Urothelium cell line (cell line): ENCODE measurements at regions not wholly inside any gene's neighbourhood (a gene's known extent, or its start where the extent isn't known, plus 50 kb on each side); places are given as distances from the start of the nearest gene placed in this dataset.

Experiments used
- DNase-seq: peaks from one replicate; pipeline ENCODE4 v3.0.0; 2011; ENCODE audit warnings: low spot score, mixed read lengths
- FAIRE-seq: peaks from 2 replicates; lab custom pipeline; 2011; peaks lifted over from hg19 to GRCh38; lab: Jason Lieb, UNC

DNA sequence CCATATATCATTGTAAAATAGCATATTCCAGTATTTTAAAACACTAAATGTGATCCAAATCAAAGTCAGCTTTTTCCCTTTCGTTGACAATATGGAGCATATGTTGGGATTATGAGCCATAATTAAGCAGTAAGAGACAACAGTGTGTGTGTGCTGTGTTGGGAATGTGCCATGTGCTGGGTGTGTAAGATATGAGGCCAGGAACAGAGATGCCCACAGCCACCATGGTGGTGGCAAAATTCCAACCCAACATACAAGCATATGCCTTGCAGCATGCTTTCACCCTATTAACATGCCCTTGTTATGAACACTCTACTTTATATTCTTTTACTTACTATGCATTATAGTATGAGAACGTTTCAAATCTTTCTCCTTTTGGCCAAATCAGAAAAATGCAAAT is 1560.4 kb upstream of the TENM3 start:
- no peak for FAIRE-seq

DNA sequence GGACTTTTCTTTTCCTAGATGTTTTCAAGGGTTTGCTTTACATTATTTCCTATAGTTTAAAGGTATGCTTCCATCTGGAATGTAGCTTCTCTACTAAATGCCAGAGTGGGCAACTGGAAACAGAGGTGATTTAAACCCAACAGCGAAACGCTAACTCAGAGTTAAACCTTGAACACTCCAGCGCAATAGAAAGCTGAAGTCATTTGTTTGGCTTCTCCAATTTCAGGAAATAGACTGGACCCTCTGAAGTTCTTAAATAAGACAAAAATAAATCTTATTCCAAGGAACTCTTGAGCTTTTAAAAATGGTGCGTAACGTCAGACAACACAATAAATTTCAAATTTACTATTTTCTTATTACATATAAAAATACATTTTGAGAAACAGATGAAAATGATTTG is 1560.0 kb upstream of the TENM3 start:
- DNase-seq (no peak), FAIRE-seq (no peak)

More for the DNA sequence above, 1560.4 kb upstream of the TENM3 start:
- DNase-seq = no peak

DNA sequence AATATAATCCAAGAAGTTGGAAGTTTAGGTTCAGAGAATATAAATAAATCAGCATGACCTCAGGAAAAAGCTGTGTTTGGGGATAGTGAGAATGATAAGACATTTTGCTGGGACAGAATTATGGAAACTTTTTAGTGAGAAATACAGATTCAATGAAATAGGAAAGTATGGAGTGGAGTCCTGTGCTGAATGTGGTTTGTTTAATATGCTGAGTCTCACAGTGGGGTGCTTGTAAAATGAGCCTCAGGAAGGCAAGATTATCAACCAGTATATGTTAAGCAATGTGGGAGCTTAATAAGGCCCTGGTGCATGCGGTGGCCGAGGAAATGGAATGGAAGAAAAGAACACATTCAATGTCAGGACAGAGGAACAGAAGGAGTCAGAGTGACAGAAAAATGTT is 1554.7 kb upstream of the TENM3 start:
- FAIRE-seq (no peak), DNase-seq (no peak)

DNA sequence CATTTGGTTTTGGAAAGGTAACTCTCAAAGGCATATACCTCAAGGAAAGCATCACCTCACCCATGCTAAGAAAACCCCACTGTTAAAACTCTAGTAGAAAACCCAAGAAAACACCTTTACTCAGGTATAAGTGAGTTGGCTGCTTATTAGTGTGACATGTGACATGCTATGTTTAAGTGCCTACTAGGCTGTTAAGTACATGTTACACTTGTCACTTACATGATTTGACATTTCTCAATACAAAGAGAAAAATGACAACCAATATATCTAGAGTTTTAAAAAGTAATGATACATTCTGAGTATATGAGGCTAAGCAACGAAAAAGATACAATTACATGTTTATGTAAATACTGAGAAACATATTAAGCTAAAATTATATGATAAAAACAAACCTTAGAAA is 1548.3 kb upstream of the TENM3 start:
- no peak for FAIRE-seq
- no peak for DNase-seq

DNA sequence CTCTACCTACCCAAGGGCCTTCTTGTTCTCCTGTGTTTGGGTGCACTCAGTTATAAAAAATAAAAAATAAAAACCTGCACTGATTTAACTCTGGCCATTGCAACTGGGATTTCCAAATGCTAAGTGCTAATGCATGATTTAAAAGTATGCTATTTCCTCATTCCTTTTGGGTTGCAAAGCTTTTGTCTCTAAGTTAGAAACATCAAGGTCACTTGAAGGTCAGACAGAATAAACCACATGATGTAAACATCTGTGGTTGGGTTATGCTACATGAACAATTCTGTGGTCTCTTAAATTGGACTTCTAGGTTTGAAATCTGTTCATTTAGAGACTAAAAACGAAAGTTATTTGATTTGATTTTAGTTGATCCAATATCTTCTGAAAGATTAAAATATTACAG is 1547.4 kb upstream of the TENM3 start:
- FAIRE-seq (no peak), DNase-seq (peak; percentile 31)

DNA sequence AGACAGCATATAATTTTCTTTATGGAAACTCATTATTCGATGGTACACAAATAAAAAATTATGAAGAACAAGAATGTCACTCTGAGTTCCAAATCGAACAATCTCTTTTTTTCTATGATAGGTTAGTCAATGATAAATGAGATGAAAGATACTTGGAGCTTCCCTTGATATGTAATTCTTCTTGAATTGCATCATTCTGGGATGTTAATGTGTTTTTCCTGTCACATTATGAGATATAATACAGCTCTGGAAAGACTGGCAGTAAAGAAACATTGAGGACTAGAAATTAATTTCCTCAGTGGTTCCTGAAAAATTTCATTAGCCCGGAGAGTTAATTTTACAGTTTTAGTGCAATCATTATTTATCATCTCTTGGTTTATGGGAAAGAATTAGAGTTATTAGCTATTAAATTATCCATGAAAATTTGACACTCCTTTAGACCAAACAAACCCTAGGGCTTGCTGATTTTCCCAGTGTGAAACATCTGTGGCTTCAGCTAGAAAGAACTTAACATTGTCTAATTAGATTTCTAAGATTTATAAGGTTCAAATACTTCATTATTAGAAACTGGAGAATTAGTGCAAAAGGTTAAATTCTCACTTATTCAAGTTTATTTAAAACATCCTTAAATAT is 1546.6 kb upstream of the TENM3 start:
- DNase-seq = no peak

DNA sequence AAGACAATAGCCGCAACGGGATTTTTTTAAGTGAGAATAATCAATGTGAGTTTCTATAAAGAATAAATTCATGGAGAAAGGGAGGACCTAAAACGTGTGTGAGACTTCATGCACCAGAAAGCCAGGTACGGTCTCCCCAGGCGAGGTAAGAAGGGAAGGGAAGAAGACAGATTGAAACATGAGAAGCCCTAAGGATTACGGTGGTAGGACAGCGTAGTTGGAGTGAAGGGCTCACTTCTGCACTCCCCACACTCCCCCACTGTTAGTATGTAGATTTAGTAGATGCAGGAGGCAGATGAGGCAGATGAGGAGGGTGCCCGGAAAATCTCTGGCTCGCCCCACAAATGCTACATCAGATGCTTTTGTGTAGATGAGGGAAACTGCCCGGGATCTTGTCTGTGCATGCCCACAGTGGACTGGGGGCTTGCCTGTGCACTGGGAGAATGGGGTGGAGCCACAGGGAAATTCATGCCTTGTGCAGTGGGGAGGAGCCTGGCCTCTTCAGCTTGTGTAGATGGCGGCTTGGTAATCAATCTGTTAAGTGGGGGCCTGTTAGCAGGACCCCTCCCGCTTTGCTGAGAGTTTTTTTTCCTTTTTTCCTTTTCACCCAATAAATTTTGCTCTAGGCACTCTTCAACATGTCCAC is 1544.5 kb upstream of the TENM3 start:
- no peak for DNase-seq
- no peak for FAIRE-seq

More for the DNA sequence above, 1546.6 kb upstream of the TENM3 start:
- FAIRE-seq = no peak

DNA sequence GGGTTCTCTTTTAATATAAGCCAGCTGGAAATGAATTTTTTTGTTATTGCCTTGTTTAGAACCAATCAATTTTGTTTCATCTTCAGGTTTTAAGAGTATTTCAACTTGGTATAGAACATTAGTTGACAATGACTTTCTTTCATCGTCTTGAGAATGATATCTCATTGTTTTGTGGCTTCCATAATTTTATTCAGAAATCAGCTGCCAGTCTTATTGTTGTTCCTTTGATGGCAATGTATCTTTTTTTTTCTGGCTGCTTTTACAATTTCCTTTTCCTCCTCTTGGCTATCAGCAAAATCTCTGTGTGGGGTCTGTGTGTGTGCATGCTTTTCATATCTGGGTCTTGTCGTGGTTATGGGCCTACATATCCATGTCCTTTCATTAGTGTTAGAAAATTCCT is 1536.4 kb upstream of the TENM3 start:
- no peak for FAIRE-seq
- DNase-seq = no peak

DNA sequence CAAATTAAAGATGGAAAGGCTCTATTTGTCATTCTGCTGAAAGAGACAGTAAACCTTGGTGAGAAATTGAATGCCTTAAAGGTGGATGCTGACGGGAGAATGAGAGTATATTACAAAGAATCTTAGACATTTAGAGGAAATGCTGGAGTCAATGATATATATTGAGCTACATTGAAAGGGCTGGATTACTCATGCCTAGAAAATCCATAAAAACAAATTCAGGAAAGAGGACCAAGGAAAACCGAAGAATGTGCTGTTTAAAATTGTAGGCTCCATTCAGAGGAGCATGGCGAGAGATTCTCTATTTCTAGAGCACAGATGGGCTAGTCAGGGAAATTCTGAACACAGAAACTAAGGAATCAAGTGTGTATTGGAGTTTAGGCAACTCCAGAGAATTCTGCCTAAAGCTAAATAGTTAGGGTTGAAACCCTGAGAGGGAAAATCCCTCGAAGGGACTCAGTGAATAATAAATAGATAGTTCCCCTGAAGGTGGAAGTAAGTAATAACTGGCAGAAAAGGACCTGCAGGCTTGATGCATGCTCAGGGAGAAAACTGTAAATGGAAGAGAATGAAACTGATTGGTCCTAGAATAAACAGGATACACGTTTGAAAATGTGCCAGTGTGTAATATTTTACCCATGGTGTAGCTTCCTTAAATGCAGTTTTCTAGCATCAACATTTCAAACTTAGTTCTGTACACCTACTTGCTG is 1532.4 kb upstream of the TENM3 start:
- DNase-seq = no peak
- no peak for FAIRE-seq

DNA sequence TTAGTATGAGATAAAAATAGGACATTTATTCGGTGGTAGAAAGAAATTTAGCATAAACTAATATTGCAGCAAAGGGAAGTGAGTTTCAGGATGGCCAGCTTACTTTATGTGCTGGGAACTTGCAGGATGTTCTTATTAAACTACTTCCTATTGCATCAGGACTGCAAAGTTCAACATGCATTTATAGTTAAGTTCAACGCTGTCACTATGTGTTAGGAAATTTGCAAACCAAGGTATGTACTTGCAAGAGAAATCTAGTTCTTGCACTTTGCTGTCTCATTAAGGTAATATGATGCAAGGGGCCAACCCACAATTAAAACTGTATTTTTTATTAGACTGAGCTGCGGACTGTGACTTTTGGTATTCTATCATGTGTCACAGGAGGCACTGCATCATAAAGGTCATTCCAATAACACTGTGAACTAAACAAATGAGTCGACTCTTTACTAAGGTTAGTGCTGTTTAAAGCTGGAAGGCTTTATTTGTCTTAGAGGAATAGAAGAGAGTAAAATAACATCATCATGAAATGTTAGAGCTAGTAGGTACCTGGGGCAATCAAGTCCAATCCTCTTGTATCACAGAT is 1525.7 kb upstream of the TENM3 start:
- FAIRE-seq (no peak), DNase-seq (no peak)

DNA sequence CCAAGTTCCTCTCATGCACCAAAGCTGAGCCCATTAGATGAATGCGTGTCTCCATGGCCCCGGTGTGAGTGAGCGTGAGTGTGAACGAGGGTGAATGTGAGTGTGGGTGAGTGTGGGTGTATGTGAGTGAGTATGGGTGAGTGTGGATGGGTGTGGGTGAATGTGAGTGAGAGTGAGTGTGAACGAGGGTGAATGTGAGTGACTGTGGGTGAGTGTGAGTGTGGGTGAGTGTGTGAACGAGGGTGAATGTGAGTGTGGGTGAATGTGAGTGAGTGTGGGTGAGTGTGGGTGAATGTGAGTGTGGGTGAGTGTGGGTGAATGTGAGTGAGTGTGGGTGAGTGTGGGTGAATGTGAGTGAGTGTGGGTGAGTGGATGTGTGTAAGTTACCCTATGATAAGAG is 1521.8 kb upstream of the TENM3 start:
- DNase-seq (no peak), FAIRE-seq (peak; percentile 37)

DNA sequence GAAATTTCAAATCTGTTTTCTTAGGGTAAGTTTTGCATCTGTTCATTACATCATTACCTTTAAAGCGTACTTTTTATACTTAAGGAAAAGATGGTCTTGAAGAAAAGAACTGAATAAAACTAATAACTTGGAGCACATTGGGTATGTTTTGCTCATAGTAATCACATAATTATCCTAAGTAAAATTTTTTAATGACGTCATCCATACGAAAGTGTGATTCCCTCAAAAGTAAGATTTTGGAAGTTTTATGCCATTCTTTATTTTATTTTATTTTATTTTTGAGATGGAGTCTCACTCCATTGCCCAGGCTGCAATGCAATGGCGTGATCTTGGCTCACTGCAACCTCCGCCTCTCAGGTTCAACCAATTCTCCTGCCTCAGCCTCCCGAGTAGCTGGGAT is 1516.6 kb upstream of the TENM3 start:
- DNase-seq (no peak), FAIRE-seq (no peak)

DNA sequence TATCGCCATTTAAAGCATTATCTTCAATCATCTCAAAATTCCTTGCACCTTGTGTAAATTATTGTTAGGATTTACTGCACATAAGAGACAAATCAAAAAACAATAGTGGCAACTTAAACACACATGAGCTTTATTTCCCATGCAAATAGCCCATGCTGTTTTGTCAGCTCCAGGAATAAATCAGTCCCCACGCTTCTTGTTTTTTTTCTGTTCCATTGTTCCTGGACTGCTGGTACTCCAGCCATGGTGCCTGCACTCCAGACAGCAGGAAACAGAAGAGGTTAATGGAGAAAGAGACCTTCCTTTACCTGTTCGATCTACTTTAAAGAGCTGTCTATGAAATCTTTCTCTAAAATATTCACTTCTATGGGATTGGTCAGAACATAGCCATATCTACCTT is 1515.7 kb upstream of the TENM3 start:
- DNase-seq (no peak), FAIRE-seq (no peak)

DNA sequence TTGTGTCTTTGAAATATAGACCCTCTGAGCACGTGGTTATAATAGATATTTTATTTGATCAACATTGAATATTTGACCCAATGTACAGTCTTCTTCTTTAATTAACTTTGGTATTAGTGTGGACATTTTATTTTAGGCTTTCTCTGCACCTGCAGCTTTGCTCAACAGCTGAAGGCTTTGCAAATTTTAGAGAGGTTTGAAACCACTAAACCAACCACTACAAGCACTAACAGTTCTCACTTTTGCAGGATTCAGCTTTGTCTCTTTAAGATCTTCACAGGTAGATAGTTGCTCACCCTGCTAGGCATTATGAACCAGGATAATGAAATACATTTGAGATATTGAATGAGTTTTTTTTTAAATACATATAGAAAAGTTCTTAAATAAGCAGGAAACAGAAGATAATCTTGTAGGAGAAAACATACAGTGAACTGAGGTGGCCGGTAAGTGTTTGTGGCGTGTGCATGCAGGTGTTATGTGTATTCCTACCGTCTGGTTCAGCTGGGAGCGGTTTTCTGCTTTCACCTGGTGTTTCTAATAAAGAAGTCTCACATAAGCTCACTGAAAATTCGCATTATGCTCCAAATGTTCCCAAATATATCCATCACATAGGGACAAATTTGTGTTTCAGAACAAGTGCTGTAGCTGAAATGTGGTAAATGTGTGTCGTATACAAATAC is 1508.3 kb upstream of the TENM3 start:
- DNase-seq (no peak), FAIRE-seq (no peak)

DNA sequence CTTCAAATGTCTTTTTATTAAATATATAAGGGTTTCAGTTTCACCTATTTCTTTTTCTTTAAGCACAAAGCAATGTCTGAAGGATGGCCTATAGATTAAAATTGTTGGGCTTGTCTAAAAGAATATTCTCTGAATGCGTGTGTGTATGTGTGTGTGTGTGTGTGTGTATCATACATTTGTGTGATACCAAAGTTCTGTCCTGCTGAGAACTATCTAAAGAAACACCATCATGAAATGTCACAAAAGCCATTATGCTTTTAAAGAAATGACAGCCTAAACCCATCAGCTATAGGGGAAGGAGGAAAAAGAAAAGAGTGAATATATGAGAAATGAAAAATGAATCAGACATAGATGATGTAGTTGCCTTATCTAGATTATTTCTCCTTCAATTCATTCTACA is 1501.5 kb upstream of the TENM3 start:
- DNase-seq (no peak), FAIRE-seq (no peak)

DNA sequence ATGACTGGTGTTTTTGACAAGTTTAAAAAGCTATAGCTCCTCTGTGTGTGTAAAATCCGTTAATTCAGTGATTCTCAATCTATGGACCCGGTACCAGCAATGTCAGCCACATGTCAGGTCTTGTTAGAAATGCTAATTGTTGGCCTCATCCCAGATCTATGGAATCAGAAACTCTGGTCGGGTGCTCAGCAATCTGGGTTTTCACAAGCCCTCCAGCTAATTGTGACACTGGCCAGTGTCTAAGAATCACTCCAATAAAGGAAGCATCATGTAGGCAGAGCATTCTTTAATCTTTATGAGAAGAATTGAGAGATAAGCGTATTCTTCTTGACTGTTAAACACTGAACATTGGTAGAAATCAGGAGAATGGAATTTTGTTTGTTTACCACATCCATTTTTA is 1498.2 kb upstream of the TENM3 start:
- DNase-seq = no peak
- FAIRE-seq = no peak

DNA sequence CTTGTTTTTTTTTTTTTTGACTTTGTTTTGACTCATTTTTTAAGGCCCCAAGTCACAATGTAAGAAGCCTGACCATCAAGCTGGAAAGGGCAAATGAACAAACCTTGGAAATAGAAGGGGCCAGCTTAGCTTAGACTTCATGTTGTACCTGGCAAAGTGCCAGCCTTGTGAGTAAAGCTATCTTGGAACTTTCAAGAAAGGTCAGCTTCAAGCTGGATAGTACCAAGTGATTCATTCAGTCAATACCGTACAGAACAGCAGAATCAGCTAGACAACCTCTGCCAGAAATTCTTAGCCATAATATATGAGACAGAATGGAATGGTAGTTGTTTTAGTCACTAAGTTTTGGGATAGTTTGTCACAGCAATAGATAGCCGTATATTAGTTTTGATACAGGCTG is 1492.2 kb upstream of the TENM3 start:
- peak; percentile 3 for DNase-seq

DNA sequence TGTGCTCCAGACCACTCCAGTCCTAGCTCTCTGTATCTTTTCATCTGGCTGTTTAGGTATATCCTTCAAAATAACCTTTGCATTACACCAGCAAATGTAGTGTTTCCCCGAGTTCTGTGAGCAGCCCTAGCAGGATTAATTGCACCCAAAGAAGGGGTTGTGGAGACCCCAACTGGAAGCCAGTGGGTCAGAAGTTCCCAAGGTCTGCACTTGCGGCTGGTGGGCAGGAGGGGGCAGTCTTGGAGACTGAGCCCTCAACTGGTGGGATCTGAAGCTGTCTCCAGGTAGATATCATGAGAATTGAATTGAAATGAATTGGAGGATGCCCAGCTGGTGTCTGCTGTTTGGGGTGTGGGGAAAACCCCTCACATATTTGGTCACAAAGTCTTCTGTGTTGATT is 1485.3 kb upstream of the TENM3 start:
- no peak for DNase-seq
- no peak for FAIRE-seq

More for the DNA sequence above, 1492.2 kb upstream of the TENM3 start:
- FAIRE-seq = no peak

DNA sequence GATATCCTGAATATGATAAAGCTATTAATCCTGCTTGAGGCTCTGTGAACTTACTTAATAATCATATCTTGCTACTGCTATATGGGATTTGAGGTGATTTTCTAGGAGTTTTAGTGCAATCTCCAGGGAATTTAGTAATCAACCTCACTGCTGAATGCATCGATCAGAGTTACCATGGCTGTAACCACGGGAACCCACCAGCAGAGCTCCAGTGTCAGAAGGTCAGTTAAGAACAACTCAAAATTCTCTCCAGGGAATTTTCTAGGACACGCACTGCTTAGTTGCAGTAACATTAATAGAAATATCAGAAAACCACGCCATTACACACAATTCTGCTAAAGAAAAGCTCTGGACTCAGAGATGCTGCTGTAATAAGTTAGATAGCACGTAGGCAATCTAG is 1477.2 kb upstream of the TENM3 start:
- FAIRE-seq (no peak), DNase-seq (no peak)

DNA sequence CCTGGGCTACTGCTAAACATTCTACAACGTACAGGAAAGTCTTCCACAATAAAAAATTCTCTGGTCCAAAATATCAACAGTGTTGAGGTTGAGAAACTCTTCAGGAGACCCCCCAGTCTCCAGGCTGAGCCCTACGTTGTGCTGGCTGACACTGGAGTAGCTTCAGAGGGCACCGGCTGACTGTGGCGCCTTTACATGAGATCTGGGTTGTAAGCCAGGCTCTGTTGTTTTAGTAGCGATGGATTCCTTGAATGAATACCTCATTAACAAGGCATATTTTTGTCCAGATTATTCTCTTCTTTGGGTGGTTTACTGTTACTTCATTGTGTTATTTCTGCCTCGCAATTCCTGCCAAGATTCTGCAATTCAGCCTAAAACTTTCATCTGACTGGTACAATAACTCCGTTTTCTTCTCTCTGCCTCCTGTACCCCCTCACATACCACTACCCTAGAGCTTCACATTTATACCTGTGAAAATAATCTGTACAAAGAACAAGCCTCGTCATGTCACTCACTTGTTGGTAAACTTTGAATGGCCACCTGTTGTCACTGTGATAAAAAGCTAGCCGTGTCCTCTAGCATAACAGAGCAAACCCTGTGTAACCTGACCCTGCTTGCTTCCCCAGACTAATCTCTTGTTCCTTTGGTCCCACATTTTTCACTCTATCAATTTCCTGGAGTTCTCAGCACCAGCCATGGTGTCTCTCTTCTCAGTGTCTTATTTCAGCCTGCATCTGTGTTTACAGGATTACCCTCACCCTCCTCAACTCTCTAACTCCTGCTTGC is 1476.1 kb upstream of the TENM3 start:
- DNase-seq = no peak
- no peak for FAIRE-seq

DNA sequence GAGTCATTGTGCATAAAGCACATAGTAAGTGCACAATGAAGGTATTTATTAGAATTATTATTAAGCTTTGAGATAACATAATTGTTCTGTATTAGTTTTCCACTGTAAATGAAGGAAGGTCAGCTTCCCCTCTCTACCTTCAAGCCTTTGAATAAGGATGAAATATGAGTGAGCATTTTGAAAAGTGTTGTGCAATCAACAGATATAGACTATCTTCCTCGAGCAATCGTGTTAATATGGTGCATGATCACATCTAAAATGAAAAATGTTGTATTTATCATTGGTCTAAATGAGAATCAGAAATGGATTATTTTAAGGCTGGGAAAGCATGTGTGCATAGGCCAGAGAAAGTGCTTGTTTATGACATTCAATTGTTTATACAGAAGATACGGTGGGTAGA is 1474.6 kb upstream of the TENM3 start:
- DNase-seq (no peak), FAIRE-seq (no peak)
